ENCODE measurements at regions not wholly inside any gene's neighbourhood (a gene's known extent, or its start where the extent isn't known, plus 50 kb on each side); places are given as distances from the start of the nearest gene placed in this dataset.

GRCh38 chr2:101551336-101551888 lies 76.5 kb upstream of the RFX8 start:
- TF ChIP-seq CTCF (IDR thresholded peaks at IDR 0.05) = no peak
- TF ChIP-seq POLR2A (IDR thresholded peaks at IDR 0.05) = no peak
